UCSD-AML1 (cell line): ENCODE measurements at regions not wholly inside any gene's neighbourhood (a gene's known extent, or its start where the extent isn't known, plus 50 kb on each side); places are given as distances from the start of the nearest gene placed in this dataset.

ENCODE experiments used
- DNase-seq: peaks from one replicate; lab custom pipeline; 2025; ENCODE audit not compliant: unreplicated experiment; lab: John Stamatoyannopoulos, UW

DNA sequence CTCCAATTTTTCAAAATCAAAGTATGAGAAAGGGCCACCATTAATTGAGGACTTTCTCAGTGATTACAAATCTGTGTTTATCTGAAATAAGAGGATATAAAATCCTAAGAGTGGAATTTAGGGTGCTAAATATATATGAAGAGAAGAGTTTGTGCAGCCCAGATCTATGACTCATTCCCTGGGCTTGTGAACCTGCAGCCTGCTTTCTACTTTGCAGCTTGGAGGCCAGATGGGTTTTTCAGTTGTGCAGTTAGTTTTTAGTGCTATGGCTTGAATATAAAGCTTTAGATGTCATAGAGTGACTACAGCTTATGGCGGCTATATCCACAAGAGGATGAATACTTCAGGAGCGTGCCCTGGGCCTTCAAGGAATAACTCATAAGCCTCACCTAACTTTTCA lies 1391.1 kb downstream of the FSTL5 start:
- DNase-seq = no peak

DNA sequence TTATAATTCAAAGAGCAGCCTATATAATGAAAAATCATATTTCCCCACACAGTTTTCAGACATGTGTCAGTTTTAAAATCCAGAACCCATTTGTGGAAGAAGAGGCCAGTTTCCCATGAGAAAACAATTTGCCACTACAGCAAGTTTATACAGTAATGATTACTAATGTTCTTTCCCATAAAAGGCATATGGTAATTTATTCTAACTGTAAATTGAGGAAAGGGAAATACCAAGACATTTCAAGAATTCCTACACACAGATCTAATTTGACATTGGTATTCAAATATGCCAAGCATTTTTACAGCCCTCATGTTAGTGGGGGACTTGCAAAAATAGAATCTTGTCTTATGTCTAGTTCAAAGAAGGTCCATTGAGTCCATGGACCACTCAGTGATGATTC lies 1368.6 kb downstream of the FSTL5 start:
- DNase-seq = no peak

DNA sequence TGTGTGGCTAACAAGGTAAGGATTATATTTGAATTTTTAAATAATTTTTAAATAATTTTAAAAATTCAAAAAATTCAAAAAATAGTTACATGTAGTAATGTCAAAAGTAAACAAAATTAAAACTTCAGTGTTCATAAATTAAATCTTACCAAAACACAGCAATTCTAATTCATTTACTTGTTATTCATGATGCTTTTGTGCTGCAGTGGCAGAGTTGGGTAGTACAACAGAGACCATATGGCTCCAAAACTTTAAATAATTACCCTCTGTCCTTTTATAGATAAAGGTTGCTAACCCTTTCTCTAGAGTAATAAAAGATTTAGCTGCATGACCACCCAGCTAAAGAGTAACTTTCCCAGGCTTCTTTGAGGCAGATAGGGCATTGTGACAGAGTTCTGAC lies 1355.6 kb downstream of the FSTL5 start:
- no peak for DNase-seq

DNA sequence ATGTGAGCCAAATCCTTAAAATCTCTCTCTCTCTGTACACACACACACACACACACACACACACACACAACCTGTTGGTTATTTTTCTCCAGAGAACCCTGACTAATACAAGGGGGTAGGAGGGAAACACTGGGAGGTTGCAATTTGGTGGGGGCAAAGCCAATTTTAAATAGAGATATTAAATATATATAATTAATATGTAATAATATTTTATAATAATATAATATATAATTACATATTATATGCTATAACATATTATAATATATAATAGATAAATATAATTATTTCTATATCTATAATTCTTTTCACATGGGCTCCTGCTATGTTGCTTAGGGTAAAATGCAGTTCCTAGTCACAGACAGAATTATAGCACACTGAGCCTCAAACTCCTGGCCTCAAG lies 1354.2 kb downstream of the FSTL5 start:
- DNase-seq = no peak

DNA sequence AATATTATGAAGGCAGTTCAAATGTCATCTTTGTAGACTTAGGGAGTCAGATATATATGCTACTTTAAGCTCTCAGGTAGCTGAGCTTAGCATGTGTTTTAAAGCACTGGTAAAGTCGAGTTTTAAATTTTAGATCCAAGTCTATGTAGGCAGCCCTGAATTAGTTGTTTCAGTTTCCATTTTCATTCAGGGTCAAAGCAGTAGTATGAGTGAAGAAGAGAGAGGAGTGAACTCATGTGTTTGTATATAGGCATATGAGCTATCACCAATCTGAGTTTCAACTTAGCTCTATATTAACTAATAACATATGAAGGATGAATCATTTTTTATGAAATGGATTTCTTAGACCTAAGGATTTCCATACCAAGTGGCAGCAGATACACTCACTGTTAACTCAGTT lies 1353.4 kb downstream of the FSTL5 start:
- no peak for DNase-seq

DNA sequence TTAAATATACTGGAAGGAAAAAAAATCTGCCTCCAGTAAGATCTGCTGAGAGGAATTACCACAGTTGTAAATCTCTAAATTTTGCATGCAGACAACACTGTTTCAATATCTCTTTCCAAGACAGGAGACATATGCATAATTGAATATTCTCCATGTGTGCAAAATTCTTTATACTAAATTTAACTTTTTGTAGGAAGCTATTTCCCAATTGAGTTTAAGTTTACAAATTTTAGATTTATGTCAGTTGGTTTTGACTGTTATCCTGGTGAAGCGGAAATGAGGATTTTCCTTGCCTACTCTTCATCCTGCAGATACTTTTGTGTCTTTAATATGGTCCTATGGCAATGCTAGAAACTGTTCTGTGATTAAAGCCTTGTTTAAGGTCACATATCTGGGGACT lies 1352.9 kb downstream of the FSTL5 start:
- DNase-seq = no peak

DNA sequence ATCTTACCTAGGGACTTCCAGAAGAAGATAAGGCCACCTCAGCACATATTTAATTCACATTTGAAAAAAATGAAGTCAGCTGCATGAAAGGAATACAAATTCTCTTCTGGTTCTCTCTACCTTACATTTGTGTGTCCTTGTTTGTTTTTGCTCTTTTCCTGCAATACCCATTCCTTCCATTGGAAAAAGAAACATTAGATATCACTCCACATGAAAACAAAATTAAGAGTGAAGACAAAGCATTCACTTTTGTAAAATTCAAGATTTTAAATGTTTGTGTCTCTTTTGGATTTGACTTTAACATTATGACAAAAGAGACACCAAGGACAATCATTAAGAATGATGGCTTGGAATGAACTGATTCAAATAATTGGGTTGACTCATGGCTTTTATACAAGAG lies 1351.8 kb downstream of the FSTL5 start:
- no peak for DNase-seq

DNA sequence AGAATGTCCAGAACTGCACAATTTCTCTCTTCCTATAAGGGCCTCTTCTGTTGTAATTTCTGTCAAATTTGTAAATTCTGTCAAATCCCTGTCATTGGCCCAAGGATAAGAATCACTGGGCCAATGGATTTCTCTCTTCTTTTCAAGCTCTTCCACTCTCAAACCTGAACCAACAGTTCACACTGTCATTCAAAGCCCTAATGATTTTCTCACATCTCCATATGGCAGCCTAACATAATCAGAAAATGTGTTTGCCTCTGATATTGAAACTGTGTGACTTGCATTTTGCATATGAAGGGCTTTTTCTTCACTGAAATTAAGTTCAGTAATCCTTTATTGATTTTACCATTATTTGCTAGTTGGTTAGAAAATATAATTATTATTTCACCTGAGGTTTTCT lies 1349.1 kb downstream of the FSTL5 start:
- DNase-seq = no peak

DNA sequence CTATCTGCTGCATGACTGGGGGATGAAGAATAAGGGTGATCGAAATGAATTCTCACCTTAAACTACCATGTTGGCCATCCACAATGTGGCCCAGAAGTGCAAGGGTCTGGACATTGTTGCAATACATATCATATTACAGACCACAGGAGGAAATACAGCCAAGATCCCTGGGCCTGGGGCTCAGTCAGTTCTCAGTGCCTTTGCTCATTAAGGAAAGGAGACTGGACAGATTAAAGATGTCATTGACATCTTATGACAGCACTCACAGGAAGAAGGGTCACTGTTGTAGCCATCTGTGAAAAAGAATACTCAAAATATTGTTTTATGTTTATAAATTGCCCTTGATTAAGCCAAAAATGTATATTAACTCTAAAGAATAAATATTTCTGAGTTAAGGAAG lies 1345.2 kb downstream of the FSTL5 start:
- DNase-seq = no peak

DNA sequence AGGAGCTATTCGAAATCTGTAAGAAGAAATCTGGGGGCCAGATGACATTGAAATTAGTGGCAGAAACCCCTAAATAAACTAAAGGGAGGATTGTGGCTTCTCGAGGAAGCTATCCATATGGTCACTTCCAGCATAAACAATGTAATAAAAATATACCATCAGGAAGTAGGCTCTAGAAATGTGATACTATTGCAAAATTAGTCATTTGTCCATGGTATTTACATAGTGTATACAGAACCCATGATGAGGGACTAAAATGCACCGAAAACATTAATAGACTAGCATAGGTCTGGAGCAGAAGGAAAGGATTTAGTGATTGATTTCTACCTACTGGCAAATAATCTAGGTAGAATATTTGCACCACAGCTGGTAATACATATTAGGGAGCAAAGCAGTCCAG lies 1344.0 kb downstream of the FSTL5 start:
- DNase-seq = no peak

DNA sequence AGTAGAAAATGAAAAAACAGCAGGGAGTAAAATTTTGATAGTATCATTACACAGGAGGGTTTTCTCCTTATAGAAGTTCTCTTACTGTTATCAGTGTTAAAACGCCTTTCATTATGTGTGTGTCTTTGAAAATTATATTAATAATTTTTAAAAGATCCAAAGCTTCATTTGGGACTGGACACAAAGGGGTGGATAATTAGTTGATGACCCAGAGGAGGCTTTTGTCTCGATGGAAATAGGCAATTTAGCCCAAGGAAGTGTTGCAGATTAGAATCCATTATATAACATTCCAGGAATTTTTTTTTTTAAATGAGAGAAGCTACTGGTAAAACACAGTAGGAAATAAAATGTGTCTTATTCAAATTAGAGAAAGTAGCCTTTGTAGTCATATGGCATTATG lies 1339.3 kb downstream of the FSTL5 start:
- DNase-seq = no peak

DNA sequence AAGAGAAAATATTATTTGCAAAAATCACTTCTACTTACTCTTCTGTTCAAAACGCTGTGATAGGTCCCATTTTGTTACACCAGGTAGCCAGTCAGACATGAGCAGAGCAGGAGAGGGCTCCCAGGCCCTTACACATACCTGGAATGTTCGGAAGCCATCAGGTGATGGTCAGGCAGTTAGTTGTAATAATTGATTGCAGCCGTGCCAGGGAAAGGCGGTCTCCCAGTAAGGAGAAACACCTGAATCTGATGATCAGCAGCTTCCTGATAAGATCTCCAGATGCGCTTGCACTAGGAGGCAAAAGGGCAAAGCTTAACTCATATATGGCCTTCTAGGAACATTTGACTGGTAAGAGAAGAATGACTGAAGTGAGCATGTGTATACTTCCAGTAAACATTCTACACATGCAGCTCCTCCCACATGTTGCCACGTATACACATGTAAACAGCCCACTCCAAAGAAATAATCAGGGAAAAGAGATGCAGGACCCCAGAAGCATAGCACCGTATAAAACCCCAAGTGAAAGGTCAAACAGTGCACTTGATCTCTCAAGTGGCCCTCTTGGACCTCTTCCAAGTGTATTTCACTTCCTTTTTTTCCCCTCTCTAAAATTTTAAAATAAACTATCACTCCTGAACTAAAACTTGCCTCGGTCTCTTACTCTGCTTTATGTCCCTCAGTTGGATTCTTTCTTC lies 1338.0 kb downstream of the FSTL5 start:
- DNase-seq = no peak

DNA sequence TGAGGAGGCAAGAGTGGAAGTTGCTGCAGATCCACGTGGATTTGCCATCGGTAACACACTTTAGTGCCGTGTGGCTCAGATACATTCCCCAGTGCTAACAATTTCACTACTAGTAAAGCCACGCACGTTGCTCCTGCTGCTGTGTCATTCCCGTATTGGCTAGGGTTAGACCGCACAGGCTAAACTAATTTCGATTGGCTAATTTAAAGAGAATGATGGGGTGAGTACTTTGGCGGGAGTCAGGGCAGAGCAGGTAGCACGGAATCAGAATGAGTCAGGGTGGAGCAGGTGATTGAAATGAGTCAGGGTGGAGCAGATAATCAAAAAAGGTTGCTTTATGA lies 1337.5 kb downstream of the FSTL5 start:
- no peak for DNase-seq

DNA sequence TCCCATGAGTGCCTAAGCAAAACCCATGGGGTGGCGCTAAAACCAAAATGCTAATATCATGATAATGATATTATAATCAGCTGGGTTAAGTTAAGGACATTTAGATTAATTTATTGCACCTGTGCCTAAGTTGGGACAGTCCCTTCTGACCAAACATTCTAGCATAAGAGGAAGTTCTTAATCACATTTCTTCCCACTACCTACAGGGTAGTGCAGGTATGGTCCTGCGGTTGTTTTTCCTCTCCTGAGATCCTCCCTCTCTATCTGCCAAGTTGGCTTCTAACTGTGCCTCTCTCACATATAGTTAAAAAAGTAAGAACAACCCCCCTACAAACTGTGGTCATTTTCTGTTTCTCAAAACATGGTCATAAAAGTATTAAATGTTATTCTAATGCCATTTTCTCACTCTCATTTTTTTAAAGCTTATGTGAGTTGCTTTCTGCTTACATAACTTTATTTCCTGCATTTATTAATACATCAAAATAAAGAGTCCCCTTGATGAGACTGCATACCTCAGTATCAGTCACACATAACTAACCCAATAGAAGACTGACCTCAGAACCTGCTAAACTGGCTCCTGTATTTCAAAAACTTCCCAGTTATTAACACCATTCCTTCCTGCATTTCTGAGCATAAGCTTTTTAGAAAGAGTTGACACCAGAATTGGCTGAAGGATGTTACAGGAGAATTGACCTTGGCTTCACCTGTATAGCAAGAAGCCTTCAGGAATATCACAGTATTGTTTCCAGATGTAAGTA lies 1332.5 kb downstream of the FSTL5 start:
- no peak for DNase-seq

DNA sequence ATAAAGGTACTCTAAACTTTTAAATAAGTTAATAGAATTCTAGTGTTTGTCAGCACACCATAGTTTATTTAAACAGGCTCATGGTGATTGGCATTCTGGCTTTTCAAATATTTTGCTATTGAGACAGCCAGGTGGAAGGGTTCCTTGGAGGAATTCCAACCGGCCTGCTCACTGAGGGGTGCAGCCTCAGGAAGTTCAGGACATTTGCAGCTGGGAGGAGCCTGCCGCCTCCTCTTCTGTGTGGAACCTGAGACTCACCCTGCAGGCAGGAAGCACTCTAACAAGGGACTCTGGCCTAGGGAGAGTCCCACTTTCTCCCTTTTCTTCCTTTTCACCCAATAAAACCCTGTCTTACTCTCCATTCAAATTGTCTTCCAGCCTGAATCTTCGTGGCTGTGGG lies 1328.0 kb downstream of the FSTL5 start:
- DNase-seq = no peak

DNA sequence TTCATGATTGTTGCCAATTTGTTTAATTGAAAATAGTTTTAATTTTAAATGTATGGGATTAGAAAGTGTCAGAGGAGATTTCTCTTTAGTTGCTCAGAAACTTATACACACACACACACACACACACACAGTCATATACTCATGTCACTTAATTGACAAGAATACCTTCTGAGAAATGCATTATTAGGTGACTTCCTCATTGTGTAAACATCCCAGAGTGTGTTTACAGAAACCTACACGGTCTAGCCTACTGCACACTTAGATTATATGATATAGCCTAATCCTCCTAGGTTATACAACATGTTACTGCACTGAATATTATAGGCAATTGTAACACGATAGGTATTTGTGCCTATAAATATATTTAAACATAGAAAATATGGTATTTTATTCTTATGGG lies 1327.4 kb downstream of the FSTL5 start:
- DNase-seq = no peak

DNA sequence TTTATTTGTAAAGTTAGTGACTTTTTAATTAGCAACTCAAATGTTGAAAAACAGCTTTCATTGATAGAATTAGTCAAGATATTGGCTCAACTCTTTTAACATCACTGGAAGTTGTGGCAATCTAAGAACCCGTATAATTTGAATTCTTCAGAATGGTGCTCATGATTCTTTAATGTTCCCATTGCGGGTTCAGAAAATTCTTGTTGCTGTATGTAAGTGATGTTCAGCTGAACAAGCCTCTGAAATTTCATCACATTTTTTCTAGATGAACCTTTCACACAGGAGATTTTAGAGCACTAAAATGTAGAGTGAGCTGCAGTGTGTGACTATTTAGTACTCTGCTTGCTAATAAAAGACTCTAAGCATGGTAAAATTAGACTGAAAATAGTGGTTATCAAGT lies 1317.7 kb downstream of the FSTL5 start:
- no peak for DNase-seq

DNA sequence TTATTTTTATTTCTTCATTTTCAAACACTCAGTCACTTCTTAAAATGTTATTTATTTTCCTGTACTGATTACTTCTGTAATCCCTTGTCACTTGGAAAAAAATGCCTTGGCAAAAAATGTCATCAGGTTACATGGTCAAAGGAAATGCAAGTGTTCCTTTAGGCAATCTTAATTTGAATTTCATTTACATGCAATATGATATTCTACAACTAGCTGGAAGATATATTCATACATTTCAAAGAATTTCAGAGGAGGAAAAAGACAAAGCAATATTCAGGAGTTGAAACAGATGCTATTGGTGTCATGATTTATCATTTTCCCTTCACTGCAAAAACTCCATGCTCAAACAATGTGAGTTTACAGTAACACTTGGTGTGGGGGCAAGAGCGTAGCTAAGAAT lies 1316.6 kb downstream of the FSTL5 start:
- no peak for DNase-seq

DNA sequence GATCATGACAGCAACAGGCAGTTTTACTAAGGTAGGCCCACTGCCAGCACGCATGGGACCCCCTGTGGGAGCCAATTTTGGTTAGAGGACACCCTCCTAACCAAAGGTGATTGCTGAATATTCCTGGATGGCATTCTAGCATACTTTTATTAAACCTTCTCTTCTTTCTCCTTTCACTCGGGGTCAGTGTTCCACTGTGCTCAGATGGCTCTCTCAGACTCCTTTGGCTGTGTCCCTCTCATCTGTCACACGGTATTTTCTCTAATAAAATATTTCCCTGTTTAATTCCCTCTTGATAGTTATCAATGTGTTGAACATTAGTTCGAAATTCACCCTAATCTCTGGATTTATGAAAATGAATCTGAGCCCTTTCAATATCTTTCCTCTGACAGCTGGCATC lies 1315.3 kb downstream of the FSTL5 start:
- no peak for DNase-seq

DNA sequence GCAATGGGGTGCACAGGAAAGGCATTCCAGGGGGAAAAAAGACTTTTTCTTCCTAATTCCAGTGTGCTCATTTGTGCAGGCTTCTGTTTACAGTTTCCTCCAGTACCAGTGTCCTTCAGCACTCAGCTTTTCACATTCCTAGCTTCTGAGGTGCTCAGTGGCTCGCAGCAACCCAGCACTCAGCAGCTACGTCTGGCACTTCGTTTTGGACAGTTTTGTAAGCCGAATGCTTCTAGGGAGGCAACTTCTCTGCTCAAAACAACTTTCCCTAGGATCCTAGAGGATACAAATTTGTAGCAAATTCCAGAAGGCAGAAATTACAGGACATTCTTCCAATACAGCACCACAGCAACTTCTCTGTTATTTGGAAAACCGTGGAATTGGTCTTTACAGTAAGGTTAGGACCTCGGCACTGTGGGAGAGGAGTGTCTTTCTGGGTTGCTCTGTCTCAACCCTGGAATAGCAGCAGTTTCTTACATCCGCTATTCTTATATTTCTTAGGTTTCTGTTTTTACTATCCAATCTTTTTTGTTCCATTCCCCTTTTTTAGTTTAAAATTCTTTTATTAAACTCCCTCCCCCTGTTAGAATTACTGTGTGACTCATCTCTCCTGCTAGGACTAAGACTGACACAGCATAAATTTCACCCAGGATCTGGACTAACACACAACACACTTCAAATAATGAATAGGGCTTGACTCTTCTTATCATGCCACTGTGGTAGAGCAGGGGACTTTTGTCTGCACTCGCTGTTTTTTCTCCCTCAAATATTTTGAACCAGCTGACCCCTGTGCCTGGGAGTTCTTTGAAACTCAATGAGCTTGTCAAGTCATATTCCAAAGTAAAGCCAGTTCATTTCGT lies 1314.7 kb downstream of the FSTL5 start:
- no peak for DNase-seq

DNA sequence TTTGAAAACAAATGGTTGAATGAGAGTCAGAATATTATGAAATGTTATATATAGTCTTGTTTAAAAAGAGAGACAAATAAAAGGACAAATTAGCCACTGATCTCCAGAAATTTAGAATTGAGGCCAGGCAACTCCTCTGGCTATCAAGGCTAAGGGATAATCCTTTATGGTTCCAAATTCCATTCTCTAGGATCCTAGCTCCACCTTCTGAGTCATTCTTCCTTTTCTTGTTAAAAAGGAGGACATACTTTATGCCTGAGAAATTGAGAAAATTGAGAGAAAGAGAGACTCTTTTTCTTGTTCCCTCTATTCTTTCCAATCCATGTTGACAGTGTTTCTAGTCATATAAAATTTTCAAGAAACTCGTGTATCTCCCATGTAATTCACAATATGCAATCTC lies 1299.5 kb downstream of the FSTL5 start:
- DNase-seq = no peak

DNA sequence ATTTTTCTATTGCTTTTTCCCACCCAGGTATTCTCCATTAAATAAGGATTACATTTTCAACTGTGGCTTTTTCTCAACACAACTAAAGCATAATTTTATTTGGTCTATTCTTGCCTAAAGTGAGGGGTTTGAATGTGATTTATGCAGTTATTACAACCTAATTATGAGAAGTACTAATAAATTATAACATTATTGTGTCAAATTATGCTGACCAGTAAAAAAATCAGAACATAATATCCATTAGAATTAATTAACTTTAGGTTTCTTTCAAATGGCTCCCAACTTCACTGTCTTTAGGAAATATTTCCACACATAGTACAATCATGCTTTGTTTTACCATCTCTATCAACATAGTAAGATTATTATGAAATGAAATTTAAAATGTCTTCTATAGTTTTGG lies 1293.9 kb downstream of the FSTL5 start:
- no peak for DNase-seq
